HG02642 (cell line): ENCODE measurements at regions not wholly inside any gene's neighbourhood (a gene's known extent, or its start where the extent isn't known, plus 50 kb on each side); places are given as distances from the start of the nearest gene placed in this dataset.

Experiments used
- ATAC-seq: cut with Tn5 transposase; IDR thresholded peaks from one replicate; pipeline ENCODE4 v1.9.1; 2021; ENCODE audit warnings: mild to moderate bottlenecking; ENCODE audit not compliant: unreplicated experiment, poor library complexity

- ATAC-seq: no peak
These were observed 68.4 kb upstream of the ADGRL4 start for GRCh38 chr1:79074975-79075374.

GRCh38 chr1:79069828-79070227 is 63.3 kb upstream of the ADGRL4 start:
- no peak for ATAC-seq

GRCh38 chr1:79059341-79059740 is 52.8 kb upstream of the ADGRL4 start:
- no peak for ATAC-seq
